ENCODE measurements at regions not wholly inside any gene's neighbourhood (a gene's known extent, or its start where the extent isn't known, plus 50 kb on each side); places are given as distances from the start of the nearest gene placed in this dataset.
"Not testable (repeated sequence)": the region's sequence is repeated elsewhere in the genome, so short reads cannot be mapped to it uniquely, and the experiment has no call there.

- H3K4me3 ChIP-seq (ENCODE audit: low read depth, low read length) = not testable (repeated sequence)
Observed at GRCh38 chrX:3828378-3829040, 115.1 kb upstream of the PRKX start.

GRCh38 chrX:3824008-3824407 is 110.6 kb upstream of the PRKX start:
- H3K4me3 ChIP-seq (ENCODE audit: low read depth, low read length) = not testable (repeated sequence)

GRCh38 chrX:3820167-3820566 is 106.7 kb upstream of the PRKX start:
- no peak for TF ChIP-seq CTCF (IDR thresholded peaks at IDR 0.05; ENCODE audit: low read depth, low read length)

GRCh38 chrX:3817480-3817879 is 104.0 kb upstream of the PRKX start:
- not testable (repeated sequence) for H3K4me3 ChIP-seq (ENCODE audit: low read depth, low read length)

More at GRCh38 chrX:3820167-3820566, 106.7 kb upstream of the PRKX start:
- H3K4me3 ChIP-seq (ENCODE audit: low read depth, low read length) = no peak overlapping the region

DNA sequence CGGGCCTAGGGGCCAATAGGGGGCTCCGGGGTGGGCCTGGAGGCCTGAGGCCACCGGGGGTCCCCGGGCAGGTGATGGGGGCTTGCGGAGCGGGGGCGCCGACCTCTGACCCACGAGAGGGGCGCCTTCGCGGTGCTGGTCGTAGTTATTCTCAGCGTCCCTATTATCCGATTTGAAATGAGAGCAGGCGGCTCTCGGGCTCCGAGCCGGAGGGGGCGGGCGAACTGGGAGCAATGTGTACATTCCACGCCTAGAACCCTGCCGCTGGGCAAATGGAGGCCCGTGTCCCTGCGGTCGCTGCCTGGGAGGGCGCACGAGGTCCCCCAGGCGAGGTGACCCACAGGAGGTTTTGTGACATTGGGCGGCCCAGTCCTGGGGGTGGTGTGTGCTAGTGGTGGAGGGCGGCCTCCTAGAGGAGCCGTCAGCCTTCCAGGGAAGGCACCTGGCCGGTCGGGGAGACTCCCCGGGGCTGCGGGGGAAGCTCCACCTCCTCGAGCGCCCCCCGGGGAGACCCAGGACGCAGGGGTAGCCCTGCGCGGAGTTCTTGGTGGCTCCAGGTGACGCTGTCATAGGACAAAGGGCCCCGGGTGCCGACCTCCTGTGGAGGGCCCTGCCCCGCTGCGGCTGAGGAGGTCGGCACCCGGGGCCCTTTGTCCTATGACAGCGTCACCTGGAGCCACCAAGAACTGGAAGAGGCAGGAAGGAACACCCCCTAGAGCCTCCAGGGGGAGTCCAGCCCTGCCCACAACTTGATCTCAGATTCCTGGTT is 102.6 kb upstream of the PRKX start:
- no peak for TF ChIP-seq CTCF (IDR thresholded peaks at IDR 0.05; ENCODE audit: low read depth, low read length)
- H3K4me3 ChIP-seq (ENCODE audit: low read depth, low read length) = peak overlapping the region; percentile 59

DNA sequence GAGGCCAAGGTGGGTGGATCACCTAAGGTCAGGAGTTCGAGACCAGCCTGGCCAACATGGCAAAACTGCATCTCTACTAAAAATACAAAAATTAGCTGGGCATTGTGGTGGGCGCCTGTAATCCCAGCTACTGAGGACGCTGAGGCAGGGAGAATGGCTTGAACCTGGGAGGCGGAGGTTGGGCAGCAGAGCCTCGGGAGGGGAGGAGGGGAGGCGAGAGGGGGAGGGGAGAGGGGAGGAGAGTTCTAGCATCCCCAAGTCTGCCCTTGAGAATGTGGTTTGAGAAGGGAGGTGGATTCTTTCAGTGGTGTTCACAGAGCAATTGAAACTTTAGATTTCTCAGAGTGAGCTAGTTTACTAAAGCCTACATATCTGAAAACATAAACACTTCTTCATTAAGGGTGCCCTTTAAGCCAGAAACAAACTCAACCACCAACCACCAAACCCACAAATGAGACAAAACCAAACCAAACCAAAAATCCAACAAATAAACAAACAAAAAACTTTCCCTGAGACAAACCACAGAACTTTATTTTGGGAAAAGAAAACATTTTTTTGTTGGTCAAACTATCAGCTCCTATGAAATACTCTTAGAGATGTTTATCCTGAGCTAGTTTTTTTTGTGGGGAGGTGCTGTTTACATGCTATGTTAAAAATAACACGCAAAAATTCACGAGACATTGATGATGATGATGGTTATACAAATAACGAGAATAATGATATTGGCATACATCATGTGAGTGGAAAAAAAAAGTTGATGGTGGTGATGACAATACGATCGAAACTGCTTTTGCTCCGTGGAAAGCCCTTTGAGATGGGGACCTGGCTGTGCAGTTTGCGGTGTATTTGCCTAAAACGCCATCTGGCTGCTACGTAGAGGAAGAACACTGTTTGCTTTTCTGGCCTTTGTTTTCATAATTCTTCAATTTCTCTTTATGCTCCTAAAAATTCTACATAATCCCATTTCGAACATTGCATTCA is 98.2 kb upstream of the PRKX start:
- TF ChIP-seq CTCF (IDR thresholded peaks at IDR 0.05; ENCODE audit: low read depth, low read length) = 0 out of 2 replicates have a peak, but pooled peaks have one; percentile 15
- H3K4me3 ChIP-seq (ENCODE audit: low read depth, low read length) = no peak overlapping the region

GRCh38 chrX:3807906-3808305 is 94.5 kb upstream of the PRKX start:
- no peak for TF ChIP-seq CTCF (IDR thresholded peaks at IDR 0.05; ENCODE audit: low read depth, low read length)
- no peak overlapping the region for H3K4me3 ChIP-seq (ENCODE audit: low read depth, low read length)

DNA sequence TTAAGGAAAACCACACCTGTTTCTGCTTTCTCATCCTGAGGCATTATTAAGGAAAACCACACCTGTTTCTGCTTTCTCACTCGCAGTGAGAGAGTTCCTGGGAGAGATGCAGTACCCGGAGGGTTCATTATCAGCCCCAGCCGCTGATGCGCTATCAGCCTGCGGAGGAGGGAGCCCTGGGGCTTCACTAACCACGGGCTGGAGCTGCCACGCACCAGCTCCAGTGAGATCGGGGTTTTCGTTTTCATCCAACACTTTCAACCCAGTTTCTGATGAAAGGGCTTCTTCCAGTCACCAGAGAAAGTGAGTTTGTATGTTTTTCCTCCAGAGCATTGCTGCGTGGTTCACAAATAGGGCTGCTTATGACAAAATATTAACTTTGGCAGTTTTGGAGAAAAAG is 93.2 kb upstream of the PRKX start:
- no peak for TF ChIP-seq CTCF (IDR thresholded peaks at IDR 0.05; ENCODE audit: low read depth, low read length)
- no peak overlapping the region for H3K4me3 ChIP-seq (ENCODE audit: low read depth, low read length)

All from WI38 (cell line).